ES-I3 (cell line): ENCODE measurements at regions not wholly inside any gene's neighbourhood (a gene's known extent, or its start where the extent isn't known, plus 50 kb on each side); places are given as distances from the start of the nearest gene placed in this dataset.

Experiments used
- H3K36me3 ChIP-seq: 2 replicates; pipeline ENCODE4 v1.6.1; 2013; ENCODE audit warnings: mild to moderate bottlenecking, low read length, control low read depth, moderate library complexity; ENCODE audit not compliant: insufficient read depth
- H3K4me1 ChIP-seq: 2 replicates; pipeline ENCODE4 v1.6.1; 2013; ENCODE audit warnings: mild to moderate bottlenecking, control low read depth, low read length; ENCODE audit not compliant: insufficient read depth
- H3K9ac ChIP-seq: 2 replicates; pipeline ENCODE4 v1.6.1; 2013; ENCODE audit warnings: low read depth, mild to moderate bottlenecking, low read length, moderate library complexity
- H3K9me3 ChIP-seq: 2 replicates; pipeline ENCODE4 v1.6.1; 2013; ENCODE audit warnings: mild to moderate bottlenecking, low read length, moderate library complexity; ENCODE audit not compliant: control insufficient read depth, insufficient read depth

DNA sequence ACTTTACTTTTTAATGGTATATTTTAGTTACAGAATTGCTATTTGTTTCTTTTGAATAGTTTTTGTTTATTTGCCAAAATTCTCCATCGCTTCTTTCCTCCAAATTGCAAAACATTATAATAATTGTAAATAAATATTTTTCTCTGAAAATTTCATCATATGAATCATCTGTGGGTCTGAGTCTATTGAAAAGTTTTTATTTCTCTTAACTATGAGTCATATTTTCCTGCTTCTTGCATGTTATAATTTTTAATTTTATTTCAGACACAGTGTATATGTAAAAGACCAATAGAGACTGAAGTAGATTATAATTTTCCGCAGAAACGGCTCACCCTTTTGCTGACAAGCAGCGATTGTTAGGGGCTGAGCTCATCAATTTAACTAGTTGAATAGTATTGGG lies 279.1 kb upstream of the IL12B start:
- no peaks in the 10 kb centered on the region for H3K36me3 ChIP-seq
- H3K9me3 ChIP-seq, result no peaks in the 10 kb centered on the region; the same call in 1 of the 2 replicates
- H3K4me1 ChIP-seq, result no peaks in the 10 kb centered on the region
- no peak overlapping the region for H3K9ac ChIP-seq

DNA sequence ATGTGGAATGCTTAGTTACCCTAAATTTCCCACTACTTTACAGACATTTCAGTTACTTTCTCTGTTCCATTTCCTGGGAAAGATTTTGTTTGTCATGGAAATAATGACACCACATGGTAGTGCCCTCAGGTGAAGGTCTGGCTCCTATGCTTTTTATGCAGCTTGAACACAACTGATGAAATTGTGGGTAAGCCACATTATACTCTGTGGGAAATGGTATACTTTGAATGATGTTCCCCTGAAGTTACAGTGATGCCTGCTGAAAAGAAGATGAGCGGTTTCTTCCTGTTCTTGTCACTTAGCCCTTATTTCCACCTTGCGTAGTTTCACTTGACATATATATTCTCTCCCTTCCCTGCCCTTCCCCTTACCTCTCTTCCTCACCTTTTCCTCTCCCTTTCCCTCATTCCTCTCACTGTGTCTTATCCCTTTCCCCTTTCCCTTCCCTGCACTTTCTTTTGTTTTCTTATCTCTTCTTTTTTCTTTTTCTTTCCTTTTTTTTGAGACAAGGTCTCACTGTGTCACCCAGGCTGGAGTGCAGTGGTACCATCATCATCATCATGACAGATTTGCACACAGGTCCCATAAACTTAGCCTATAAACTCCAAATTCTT lies 280.8 kb upstream of the IL12B start:
- Histone ChIP-seq H3K36me3 (no peaks in the 10 kb centered on the region), H3K9me3 (no peaks in the 10 kb centered on the region; the same call in 1 of the 2 replicates), H3K4me1 (no peaks in the 10 kb centered on the region)

GRCh38 chr5:159616952-159617351 lies 286.7 kb upstream of the IL12B start:
- Histone ChIP-seq H3K36me3 (no peaks in the 10 kb centered on the region), H3K4me1 (peaks cover 15% of the 10 kb centered on the region), H3K9ac (no peak overlapping the region), H3K9me3 (peaks cover 1% of the 10 kb centered on the region; the same call in 1 of the 2 replicates)

More for the DNA sequence above, 280.8 kb upstream of the IL12B start:
- no peak overlapping the region for H3K9ac ChIP-seq

DNA sequence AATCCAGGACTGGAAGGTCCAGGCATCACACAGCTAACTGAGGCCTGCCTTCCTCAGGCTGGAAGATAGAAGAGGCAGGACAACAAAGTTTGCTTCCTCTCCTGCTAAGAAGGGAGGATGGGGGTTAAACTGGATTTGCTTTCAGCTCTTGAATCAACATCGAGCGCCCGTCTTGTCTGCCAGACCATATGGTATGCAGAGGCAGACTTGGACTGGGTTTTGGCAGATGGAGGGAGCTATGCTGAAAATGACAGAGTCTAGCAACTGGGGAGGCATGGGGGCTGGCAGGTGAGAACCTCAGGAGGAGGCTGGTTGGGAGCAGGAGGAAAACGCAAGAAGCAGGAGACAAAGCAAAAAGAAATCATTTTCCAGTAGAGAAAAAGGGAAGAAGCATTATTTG lies 289.5 kb upstream of the IL12B start:
- peaks cover 4% of the 10 kb centered on the region; the same call in 1 of the 2 replicates for H3K9me3 ChIP-seq
- H3K9ac ChIP-seq, result no peak overlapping the region
- peaks cover 16% of the 10 kb centered on the region for H3K4me1 ChIP-seq
- no peaks in the 10 kb centered on the region for H3K36me3 ChIP-seq

DNA sequence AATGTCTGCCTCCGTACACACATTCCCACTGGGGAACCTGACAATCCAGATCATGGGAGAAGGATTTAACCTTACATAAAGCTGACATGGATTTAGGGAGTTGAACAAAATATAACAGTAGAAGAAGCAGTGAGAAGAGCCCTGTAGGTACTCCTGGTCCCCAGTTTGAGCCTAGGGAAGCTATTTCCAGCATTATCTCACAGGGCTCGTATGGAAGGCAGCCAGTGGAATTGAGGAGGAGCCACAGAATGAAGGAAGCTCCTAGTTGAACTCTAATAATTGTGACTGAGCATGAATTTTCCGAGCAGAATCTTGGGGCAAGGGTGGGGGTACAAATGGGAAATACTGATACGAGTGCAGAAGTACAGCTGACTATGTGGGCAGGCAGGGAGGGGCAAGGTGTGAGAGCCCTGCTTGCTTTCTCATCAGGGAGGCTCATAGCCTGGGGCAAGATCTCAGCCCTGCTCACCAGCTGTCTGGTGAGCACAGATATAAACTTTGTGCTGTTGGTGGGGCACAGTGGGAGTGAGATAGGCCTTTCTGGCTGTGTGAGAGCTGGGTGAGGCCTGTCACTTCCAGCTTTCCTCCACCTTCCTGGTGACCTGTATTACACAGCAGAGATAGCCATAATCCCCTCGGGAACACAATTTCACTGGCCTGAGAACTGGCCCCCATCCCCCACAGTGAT lies 290.7 kb upstream of the IL12B start:
- H3K9ac ChIP-seq, result no peak overlapping the region

GRCh38 chr5:159628703-159629102 lies 287.6 kb upstream of the ADRA1B start:
- no peaks in the 10 kb centered on the region for H3K36me3 ChIP-seq
- H3K9me3 ChIP-seq, result no peaks in the 10 kb centered on the region
- no peak overlapping the region for H3K9ac ChIP-seq
- no peaks in the 10 kb centered on the region for H3K4me1 ChIP-seq

More for the DNA sequence above, 290.7 kb upstream of the IL12B start:
- H3K4me1 ChIP-seq, result peaks cover 16% of the 10 kb centered on the region
- no peaks in the 10 kb centered on the region for H3K36me3 ChIP-seq
- H3K9me3 ChIP-seq, result peaks cover 4% of the 10 kb centered on the region; the same call in 1 of the 2 replicates

DNA sequence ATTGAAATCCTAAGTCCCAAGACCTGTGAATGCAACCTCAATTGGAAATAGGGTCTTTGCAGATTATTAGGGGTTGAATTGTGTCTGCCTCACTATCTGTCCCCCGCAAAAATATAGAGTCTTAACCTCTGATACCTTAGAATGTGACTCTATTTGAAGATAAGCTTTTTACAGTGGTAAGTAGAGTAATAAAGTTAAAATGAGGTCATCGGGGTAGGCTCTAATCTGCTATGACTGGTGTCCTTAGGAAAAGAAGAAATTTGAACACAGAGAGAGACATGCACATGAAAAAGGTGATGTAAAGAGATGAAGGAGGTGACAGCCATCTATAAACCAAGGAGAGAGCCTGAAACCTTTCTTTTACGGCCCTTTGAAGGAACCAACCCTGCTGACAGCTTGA lies 287.1 kb upstream of the ADRA1B start:
- no peaks in the 10 kb centered on the region for H3K36me3 ChIP-seq
- H3K9me3 ChIP-seq, result no peaks in the 10 kb centered on the region
- no peak overlapping the region for H3K9ac ChIP-seq
- H3K4me1 ChIP-seq, result no peaks in the 10 kb centered on the region

DNA sequence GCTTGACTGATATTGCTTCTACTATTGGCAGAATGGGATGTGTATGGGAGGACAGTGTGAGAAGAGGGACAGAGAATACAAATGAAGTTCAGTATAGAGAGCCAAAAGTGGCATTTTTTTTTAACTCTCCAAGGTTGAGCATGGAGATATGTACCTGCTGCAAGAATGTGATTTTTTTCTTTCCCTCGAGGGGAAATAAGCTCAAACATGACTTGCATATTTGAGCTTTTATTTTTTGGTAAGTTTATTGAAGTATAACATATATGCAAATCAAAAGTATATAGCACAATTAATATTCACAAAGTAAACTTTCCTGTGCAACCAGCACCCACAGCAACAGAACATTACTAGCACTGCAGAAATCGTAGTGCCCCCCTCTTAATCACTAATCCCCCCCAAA lies 285.7 kb upstream of the ADRA1B start:
- no peaks in the 10 kb centered on the region for H3K4me1 ChIP-seq
- no peak overlapping the region for H3K9ac ChIP-seq
- H3K9me3 ChIP-seq, result no peaks in the 10 kb centered on the region
- no peaks in the 10 kb centered on the region for H3K36me3 ChIP-seq

- Histone ChIP-seq H3K36me3 (no peaks in the 10 kb centered on the region), H3K4me1 (no peaks in the 10 kb centered on the region), H3K9me3 (no peaks in the 10 kb centered on the region), H3K9ac (no peak overlapping the region)
These were observed 285.3 kb upstream of the ADRA1B start for GRCh38 chr5:159631001-159631400.

DNA sequence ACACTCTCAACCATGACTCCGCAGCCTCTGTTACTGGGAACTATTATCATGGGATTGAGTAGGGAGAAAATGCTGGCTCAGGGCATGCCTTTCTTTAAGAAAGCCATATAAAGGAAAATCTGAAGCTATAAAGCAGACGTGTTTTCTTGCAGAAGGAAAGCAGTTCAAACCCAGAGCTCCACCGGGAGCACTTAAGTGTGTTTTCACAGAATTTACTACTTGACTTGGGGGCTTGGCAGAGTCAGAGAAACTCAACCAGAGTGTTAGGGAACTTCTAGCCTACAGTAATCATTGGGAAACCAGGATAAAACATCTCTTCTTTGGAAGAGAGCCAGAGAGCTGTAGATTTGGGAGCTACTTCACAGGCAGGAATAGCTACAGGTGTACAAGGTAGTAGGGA lies 283.4 kb upstream of the ADRA1B start:
- Histone ChIP-seq H3K9ac (no peak overlapping the region), H3K4me1 (no peaks in the 10 kb centered on the region), H3K9me3 (no peaks in the 10 kb centered on the region), H3K36me3 (no peaks in the 10 kb centered on the region)

DNA sequence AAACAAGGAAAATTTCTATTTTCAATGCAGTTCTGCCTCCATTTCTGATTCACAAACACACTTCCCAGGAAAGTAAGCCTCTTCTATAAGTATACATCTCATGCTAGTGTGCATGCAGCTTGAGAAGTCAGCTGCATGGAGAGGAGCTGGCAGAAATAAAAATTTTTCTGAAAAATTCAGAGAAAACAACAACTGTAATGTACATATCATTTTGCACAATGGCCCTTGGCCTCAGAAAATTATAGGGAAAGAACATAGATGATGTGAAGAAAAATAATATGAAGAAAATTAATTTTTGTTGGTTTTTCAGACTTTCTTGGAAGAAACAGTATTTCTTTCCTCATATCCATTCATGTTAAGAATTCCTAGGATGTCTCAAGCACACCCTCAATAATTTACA lies 277.8 kb upstream of the ADRA1B start:
- Histone ChIP-seq H3K9me3 (no peaks in the 10 kb centered on the region), H3K36me3 (no peaks in the 10 kb centered on the region), H3K9ac (no peak overlapping the region), H3K4me1 (no peaks in the 10 kb centered on the region)

DNA sequence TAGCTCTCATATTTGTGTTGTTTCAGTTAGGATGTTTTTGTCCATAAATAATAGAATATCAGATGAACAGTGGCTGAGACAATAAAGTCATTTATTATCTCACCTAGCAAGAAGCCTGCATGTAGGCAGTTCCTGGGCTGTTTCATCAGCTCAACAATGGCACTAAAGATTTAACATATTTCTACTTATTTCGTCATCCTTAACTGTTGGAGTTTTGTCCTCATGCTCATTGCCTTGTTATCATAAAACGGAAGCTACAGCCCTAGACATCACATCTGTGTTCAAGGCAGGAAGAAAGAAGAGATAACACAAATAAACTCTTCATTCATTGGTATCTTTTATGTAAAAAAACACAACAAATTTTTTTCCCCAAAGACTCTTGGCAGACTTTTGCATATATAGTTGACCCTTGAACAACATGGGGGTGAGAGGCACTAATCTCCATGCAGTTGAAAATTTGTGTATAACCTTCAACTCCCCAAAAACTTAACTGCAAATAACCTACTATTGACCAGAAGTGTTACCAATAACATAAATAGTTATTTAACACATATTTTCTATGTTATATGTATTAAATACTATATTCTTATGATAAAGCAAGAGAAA lies 277.2 kb upstream of the ADRA1B start:
- Histone ChIP-seq H3K9ac (no peak overlapping the region), H3K4me1 (no peaks in the 10 kb centered on the region), H3K9me3 (no peaks in the 10 kb centered on the region), H3K36me3 (no peaks in the 10 kb centered on the region)

DNA sequence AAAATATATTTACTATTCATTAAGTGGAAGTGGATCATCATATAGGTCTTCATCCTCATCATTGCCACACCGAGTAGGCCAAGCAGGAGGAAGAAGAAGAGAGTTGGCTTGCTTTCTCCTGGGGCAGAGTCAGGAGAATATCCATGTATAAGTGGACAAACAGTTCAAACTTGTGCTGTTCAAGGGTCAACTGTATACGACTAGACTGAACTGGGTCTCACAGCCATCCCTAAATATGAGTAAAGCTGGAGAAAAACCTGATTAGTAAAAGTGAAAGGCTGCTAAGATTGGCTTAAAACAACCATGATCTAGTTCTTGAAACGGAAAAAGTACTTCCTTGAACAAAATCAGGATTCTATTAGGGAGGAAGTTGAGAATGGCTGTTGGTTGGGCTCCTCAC lies 276.7 kb upstream of the ADRA1B start:
- H3K4me1 ChIP-seq, result no peaks in the 10 kb centered on the region
- no peaks in the 10 kb centered on the region for H3K36me3 ChIP-seq
- no peak overlapping the region for H3K9ac ChIP-seq
- no peaks in the 10 kb centered on the region for H3K9me3 ChIP-seq

- Histone ChIP-seq H3K9ac (no peak overlapping the region), H3K4me1 (no peaks in the 10 kb centered on the region), H3K9me3 (no peaks in the 10 kb centered on the region), H3K36me3 (no peaks in the 10 kb centered on the region)
These were observed 275.8 kb upstream of the ADRA1B start for GRCh38 chr5:159640446-159640845.

GRCh38 chr5:159640921-159641320 lies 275.4 kb upstream of the ADRA1B start:
- Histone ChIP-seq H3K9ac (no peak overlapping the region), H3K36me3 (no peaks in the 10 kb centered on the region), H3K9me3 (no peaks in the 10 kb centered on the region), H3K4me1 (no peaks in the 10 kb centered on the region)
